SK-N-SH treated with all-trans-retinoic acid at 6 μM for 48 hours (cell line): ENCODE measurements at regions not wholly inside any gene's neighbourhood (a gene's known extent, or its start where the extent isn't known, plus 50 kb on each side); places are given as distances from the start of the nearest gene placed in this dataset.

ENCODE experiments used
- ATAC-seq: fragments of 200-7000 bp; cut with Tn5 transposase; 3 replicates; pipeline ENCODE4 v1.9.1; 2020; ENCODE audit warnings: mild to moderate bottlenecking, moderate library complexity
- ARNTL ChIP-seq: fragments of 450-650 bp; formaldehyde crosslinking; IDR thresholded peaks from 2 replicates; pipeline ENCODE4 v1.5.0; 2020; ENCODE audit warnings: low read depth, mild to moderate bottlenecking, moderate library complexity, borderline replicate concordance
- CSDC2 ChIP-seq: fragments of 250-450 bp; sonication (Bioruptor Pico); IDR thresholded peaks from 2 replicates; pipeline ENCODE4 v1.5.0; 2020; ENCODE audit warnings: mild to moderate bottlenecking, moderate library complexity
- ESRRG ChIP-seq: fragments of 250-450 bp; sonication (Bioruptor Pico); IDR thresholded peaks from 2 replicates; pipeline ENCODE4 v1.6.1; 2021; ENCODE audit warnings: mild to moderate bottlenecking
- ISL1 ChIP-seq: fragments of 250-450 bp; sonication (Bioruptor Pico); IDR thresholded peaks from 2 replicates; pipeline ENCODE4 v2.1.2; 2022; ENCODE audit warnings: mild to moderate bottlenecking, moderate library complexity
- OSR1 ChIP-seq: fragments of 250-450 bp; sonication (Bioruptor Pico); IDR thresholded peaks from 2 replicates; pipeline ENCODE4 v1.8.0; 2022; ENCODE audit warnings: moderate library complexity, mild to moderate bottlenecking, inconsistent platforms
- POU6F1 ChIP-seq: fragments of 250-450 bp; sonication (Bioruptor Pico); IDR thresholded peaks from 2 replicates; pipeline ENCODE4 v1.8.0; 2021; ENCODE audit warnings: low read depth, mild to moderate bottlenecking, moderate library complexity, borderline replicate concordance
- PPARA ChIP-seq: fragments of 250-450 bp; sonication (Bioruptor Pico); IDR thresholded peaks from 2 replicates; pipeline ENCODE4 v1.5.0; 2020; ENCODE audit warnings: mild to moderate bottlenecking, borderline replicate concordance
- RARB ChIP-seq: fragments of 250-450 bp; sonication (Bioruptor Pico); IDR thresholded peaks from 2 replicates; pipeline ENCODE4 v1.8.0; 2021; ENCODE audit warnings: mild to moderate bottlenecking, moderate library complexity
- SNAI2 ChIP-seq: fragments of 250-450 bp; sonication (Bioruptor Pico); IDR thresholded peaks from 2 replicates; pipeline ENCODE4 v1.5.0; 2020; ENCODE audit warnings: mild to moderate bottlenecking, moderate library complexity
- TCF4 ChIP-seq: fragments of 250-450 bp; sonication (Bioruptor Pico); IDR thresholded peaks from 2 replicates; pipeline ENCODE4 v1.8.0; 2021; ENCODE audit warnings: mild to moderate bottlenecking, moderate library complexity, borderline replicate concordance
- TOX ChIP-seq: fragments of 250-450 bp; sonication (Bioruptor Pico); IDR thresholded peaks from 2 replicates; pipeline ENCODE4 v1.8.0; 2021; ENCODE audit warnings: mild to moderate bottlenecking, moderate library complexity, borderline replicate concordance
- TSHZ2 ChIP-seq: fragments of 250-450 bp; sonication (Bioruptor Pico); IDR thresholded peaks from 2 replicates; pipeline ENCODE4 v1.5.0; 2020; ENCODE audit warnings: mild to moderate bottlenecking, moderate library complexity
- ZC3H10 ChIP-seq: fragments of 250-450 bp; sonication (Bioruptor Pico); IDR thresholded peaks from 2 replicates; pipeline ENCODE4 v1.5.1; 2021; ENCODE audit warnings: mild to moderate bottlenecking, moderate library complexity
- ZFP3 ChIP-seq: fragments of 250-450 bp; sonication (Bioruptor Pico); IDR thresholded peaks from 2 replicates; pipeline ENCODE4 v1.5.0; 2020; ENCODE audit warnings: mild to moderate bottlenecking, moderate library complexity
- ZFP30 ChIP-seq: fragments of 450-650 bp; formaldehyde crosslinking; IDR thresholded peaks from 2 replicates; pipeline ENCODE4 v1.5.0; 2022; ENCODE audit warnings: mild to moderate bottlenecking, moderate library complexity
- ZNF565 ChIP-seq: fragments of 450-650 bp; formaldehyde crosslinking; conservative IDR thresholded peaks from 2 replicates; pipeline ENCODE4 v1.5.0; 2020; ENCODE audit warnings: low read depth, mild to moderate bottlenecking, moderate library complexity
- ZNF8 ChIP-seq: fragments of 450-650 bp; formaldehyde crosslinking; IDR thresholded peaks from 2 replicates; pipeline ENCODE4 v1.5.0; 2020; ENCODE audit warnings: mild to moderate bottlenecking, moderate library complexity
- TF ChIP-seq, protein P1 (sequence below): fragments of 250-450 bp; sonication (Bioruptor Pico); IDR thresholded peaks from 2 replicates; pipeline ENCODE4 v1.5.1; 2020; ENCODE audit warnings: low read depth, mild to moderate bottlenecking, moderate library complexity
- TF ChIP-seq, protein P2 (sequence below): fragments of 250-450 bp; sonication (Bioruptor Pico); IDR thresholded peaks from 2 replicates; pipeline ENCODE4 v1.5.1; 2021; ENCODE audit warnings: mild to moderate bottlenecking, moderate library complexity
- TF ChIP-seq, protein P3 (sequence below): fragments of 250-450 bp; sonication (Bioruptor Pico); IDR thresholded peaks from 2 replicates; pipeline ENCODE4 v1.8.0; 2020; ENCODE audit warnings: mild to moderate bottlenecking, moderate library complexity, borderline replicate concordance

DNA sequence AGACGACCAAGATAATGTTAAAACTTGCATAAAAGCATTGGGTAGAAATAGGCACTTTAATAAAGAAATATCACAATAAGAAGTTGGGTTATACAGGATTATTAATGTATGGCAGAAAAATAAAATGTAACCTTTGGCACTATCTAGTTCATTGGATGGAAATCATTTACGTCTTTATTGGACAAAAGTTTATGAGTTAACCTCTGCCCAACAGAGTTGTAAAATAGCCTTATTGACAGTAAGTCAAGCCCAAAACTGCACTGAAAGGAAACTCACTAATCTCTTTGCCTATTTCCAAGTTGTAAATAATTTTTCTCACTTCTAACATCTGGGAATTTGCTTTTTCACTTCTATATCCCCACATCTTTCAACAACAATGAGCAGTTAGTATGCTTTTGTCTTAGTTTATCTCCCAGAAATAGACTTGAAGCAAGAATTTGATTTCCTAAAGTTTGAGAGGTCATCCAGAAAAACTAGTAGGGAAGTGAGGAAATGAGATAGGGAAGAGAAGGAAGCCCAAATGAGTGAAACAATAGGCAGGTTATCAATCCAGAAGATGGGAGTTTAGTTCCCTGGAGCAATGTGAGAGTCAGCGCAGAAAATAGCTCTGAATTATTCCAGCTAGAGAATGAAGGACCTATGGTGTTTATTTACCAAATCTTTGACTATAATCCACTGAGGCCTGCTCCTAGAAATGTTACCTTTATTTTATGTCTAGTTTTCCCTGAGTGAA is 434.8 kb downstream of the CCER1 start:
- TF ChIP-seq ZFP30 (no peak), ESRRG (CRISPR knock-in tag) (no peak), POU6F1 (CRISPR knock-in tag) (no peak), ISL1 (CRISPR knock-in tag) (no peak), ZFP3 (CRISPR knock-in tag) (no peak), OSR1 (CRISPR knock-in tag) (no peak), TCF4 (no peak), ZNF565 (CRISPR knock-in tag) (no peak), PPARA (no peak), ZC3H10 (CRISPR knock-in tag) (no peak), ZNF8 (no peak), ARNTL (no peak), SNAI2 (no peak), TOX (CRISPR knock-in tag) (no peak), CSDC2 (CRISPR knock-in tag) (no peak)
- TF ChIP-seq, protein P1, sequence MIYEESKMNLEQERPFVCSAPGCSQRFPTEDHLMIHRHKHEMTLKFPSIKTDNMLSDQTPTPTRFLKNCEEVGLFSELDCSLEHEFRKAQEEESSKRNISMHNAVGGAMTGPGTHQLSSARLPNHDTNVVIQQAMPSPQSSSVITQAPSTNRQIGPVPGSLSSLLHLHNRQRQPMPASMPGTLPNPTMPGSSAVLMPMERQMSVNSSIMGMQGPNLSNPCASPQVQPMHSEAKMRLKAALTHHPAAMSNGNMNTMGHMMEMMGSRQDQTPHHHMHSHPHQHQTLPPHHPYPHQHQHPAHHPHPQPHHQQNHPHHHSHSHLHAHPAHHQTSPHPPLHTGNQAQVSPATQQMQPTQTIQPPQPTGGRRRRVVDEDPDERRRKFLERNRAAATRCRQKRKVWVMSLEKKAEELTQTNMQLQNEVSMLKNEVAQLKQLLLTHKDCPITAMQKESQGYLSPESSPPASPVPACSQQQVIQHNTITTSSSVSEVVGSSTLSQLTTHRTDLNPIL (CRISPR knock-in tag) = no peak
- ATAC-seq = no peak

GRCh38 chr12:90519285-90519684 is 435.7 kb downstream of the CCER1 start:
- ATAC-seq = no peak
- no peak for TF ChIP-seq SNAI2
- no peak for TF ChIP-seq CSDC2 (CRISPR knock-in tag)
- TF ChIP-seq ARNTL = no peak
- TF ChIP-seq RARB (CRISPR knock-in tag) = no peak
- TF ChIP-seq TSHZ2 (CRISPR knock-in tag) = no peak
- TF ChIP-seq ZFP3 (CRISPR knock-in tag) = no peak
- no peak for TF ChIP-seq ISL1 (CRISPR knock-in tag)
- TF ChIP-seq, protein P1 (CRISPR knock-in tag) = no peak
- TF ChIP-seq, protein P2, sequence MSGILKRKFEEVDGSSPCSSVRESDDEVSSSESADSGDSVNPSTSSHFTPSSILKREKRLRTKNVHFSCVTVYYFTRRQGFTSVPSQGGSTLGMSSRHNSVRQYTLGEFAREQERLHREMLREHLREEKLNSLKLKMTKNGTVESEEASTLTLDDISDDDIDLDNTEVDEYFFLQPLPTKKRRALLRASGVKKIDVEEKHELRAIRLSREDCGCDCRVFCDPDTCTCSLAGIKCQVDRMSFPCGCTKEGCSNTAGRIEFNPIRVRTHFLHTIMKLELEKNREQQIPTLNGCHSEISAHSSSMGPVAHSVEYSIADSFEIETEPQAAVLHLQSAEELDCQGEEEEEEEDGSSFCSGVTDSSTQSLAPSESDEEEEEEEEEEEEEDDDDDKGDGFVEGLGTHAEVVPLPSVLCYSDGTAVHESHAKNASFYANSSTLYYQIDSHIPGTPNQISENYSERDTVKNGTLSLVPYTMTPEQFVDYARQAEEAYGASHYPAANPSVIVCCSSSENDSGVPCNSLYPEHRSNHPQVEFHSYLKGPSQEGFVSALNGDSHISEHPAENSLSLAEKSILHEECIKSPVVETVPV (CRISPR knock-in tag) = no peak
- TF ChIP-seq, protein P3, sequence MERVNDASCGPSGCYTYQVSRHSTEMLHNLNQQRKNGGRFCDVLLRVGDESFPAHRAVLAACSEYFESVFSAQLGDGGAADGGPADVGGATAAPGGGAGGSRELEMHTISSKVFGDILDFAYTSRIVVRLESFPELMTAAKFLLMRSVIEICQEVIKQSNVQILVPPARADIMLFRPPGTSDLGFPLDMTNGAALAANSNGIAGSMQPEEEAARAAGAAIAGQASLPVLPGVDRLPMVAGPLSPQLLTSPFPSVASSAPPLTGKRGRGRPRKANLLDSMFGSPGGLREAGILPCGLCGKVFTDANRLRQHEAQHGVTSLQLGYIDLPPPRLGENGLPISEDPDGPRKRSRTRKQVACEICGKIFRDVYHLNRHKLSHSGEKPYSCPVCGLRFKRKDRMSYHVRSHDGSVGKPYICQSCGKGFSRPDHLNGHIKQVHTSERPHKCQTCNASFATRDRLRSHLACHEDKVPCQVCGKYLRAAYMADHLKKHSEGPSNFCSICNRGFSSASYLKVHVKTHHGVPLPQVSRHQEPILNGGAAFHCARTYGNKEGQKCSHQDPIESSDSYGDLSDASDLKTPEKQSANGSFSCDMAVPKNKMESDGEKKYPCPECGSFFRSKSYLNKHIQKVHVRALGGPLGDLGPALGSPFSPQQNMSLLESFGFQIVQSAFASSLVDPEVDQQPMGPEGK = no peak
- no peak for TF ChIP-seq OSR1 (CRISPR knock-in tag)
